WERI-Rb-1 (cell line): ENCODE measurements at regions not wholly inside any gene's neighbourhood (a gene's known extent, or its start where the extent isn't known, plus 50 kb on each side); places are given as distances from the start of the nearest gene placed in this dataset.

Experiments used
- DNase-seq: peaks from one replicate; pipeline ENCODE4 v3.0.0-alpha.2; 2020
- H3K27ac ChIP-seq: fragments of 250-450 bp; sonication (Bioruptor Pico); 2 replicates; pipeline ENCODE4 v1.5.1; 2020; ENCODE audit warnings: mild to moderate bottlenecking, moderate library complexity
- H3K27me3 ChIP-seq: fragments of 250-450 bp; sonication (Bioruptor Pico); 2 replicates; pipeline ENCODE4 v1.5.1; 2021; ENCODE audit warnings: mild to moderate bottlenecking, low read depth, moderate library complexity; ENCODE audit not compliant: insufficient read depth, severe bottlenecking
- H3K36me3 ChIP-seq: fragments of 250-450 bp; sonication (Bioruptor Pico); 2 replicates; pipeline ENCODE4 v1.5.1; 2020; ENCODE audit warnings: mild to moderate bottlenecking, moderate library complexity
- H3K4me3 ChIP-seq: 2 replicates; pipeline ENCODE4 v1.5.1; 2011; ENCODE audit warnings: low read depth, mild to moderate bottlenecking, control low read depth, low read length
- H3K9me3 ChIP-seq: fragments of 250-450 bp; sonication (Bioruptor Pico); 2 replicates; pipeline ENCODE4 v1.5.1; 2021; ENCODE audit warnings: mild to moderate bottlenecking, moderate library complexity; ENCODE audit not compliant: severe bottlenecking
- CTCF ChIP-seq: IDR thresholded peaks from 2 replicates; pipeline ENCODE4 v1.5.1; 2011; ENCODE audit warnings: low read depth, mild to moderate bottlenecking, control low read depth, inconsistent platforms, low read length

GRCh38 chr14:28867571-28867970 is 101.0 kb downstream of the FOXG1 start:
- Histone ChIP-seq H3K9me3 (no peaks in the 10 kb centered on the region), H3K27ac (no peak overlapping the region), H3K36me3 (no peaks in the 10 kb centered on the region), H3K4me3 (no peak overlapping the region), H3K27me3 (no peaks in the 10 kb centered on the region)
- no peak for DNase-seq
- no peak for TF ChIP-seq CTCF

GRCh38 chr14:28870033-28870564 is 103.5 kb downstream of the FOXG1 start:
- no peak for DNase-seq
- Histone ChIP-seq H3K27me3 (no peaks in the 10 kb centered on the region), H3K4me3 (no peak overlapping the region), H3K27ac (no peak overlapping the region), H3K36me3 (no peaks in the 10 kb centered on the region), H3K9me3 (no peaks in the 10 kb centered on the region)
- no peak for TF ChIP-seq CTCF

GRCh38 chr14:28875934-28876571 is 109.5 kb downstream of the FOXG1 start:
- no peaks in the 10 kb centered on the region for H3K36me3 ChIP-seq
- H3K9me3 ChIP-seq = no peaks in the 10 kb centered on the region
- no peak for TF ChIP-seq CTCF
- H3K4me3 ChIP-seq = peak overlapping the region; percentile 41
- peak overlapping the region; percentile 89 for H3K27ac ChIP-seq
- H3K27me3 ChIP-seq = no peaks in the 10 kb centered on the region
- peak; percentile 70 for DNase-seq

- no peak for TF ChIP-seq CTCF
- Histone ChIP-seq H3K27me3 (no peaks in the 10 kb centered on the region), H3K27ac (peak overlapping the region; percentile 89), H3K9me3 (no peaks in the 10 kb centered on the region), H3K36me3 (no peaks in the 10 kb centered on the region), H3K4me3 (peak overlapping the region; percentile 41)
- DNase-seq = no peak
Measured at GRCh38 chr14:28876572-28876945, 110.0 kb downstream of the FOXG1 start.

GRCh38 chr14:28877923-28878322 is 111.3 kb downstream of the FOXG1 start:
- Histone ChIP-seq H3K4me3 (no peak overlapping the region), H3K36me3 (no peaks in the 10 kb centered on the region), H3K27me3 (no peaks in the 10 kb centered on the region), H3K27ac (no peak overlapping the region), H3K9me3 (no peaks in the 10 kb centered on the region)
- DNase-seq = no peak
- TF ChIP-seq CTCF = no peak

GRCh38 chr14:28879573-28879996 is 113.0 kb downstream of the FOXG1 start:
- Histone ChIP-seq H3K9me3 (no peaks in the 10 kb centered on the region), H3K27me3 (no peaks in the 10 kb centered on the region), H3K36me3 (no peaks in the 10 kb centered on the region), H3K27ac (no peak overlapping the region), H3K4me3 (no peak overlapping the region)
- DNase-seq = no peak
- TF ChIP-seq CTCF = no peak
